Smooth muscle cell (in vitro differentiated cells): ENCODE measurements at regions not wholly inside any gene's neighbourhood (a gene's known extent, or its start where the extent isn't known, plus 50 kb on each side); places are given as distances from the start of the nearest gene placed in this dataset.
A peak's percentile ranks its signal among the peaks of the same experiment; 100 is the strongest.

Source experiments
- DNase-seq: peaks from one replicate; lab custom pipeline; 2025; ENCODE audit not compliant: unreplicated experiment; lab: John Stamatoyannopoulos, UW
- H2AFZ ChIP-seq: fragments of 200-600 bp; sonication (generic); 2 replicates; pipeline ENCODE4 v1.6.0; 2016; ENCODE audit warnings: antibody characterized with exemption, low read depth, mild to moderate bottlenecking
- H3F3A ChIP-seq: fragments of 200-600 bp; sonication (generic); 2 replicates; pipeline ENCODE4 v1.6.0; 2017; ENCODE audit warnings: antibody characterized with exemption, low read depth
- H3K27ac ChIP-seq: fragments of 200-600 bp; sonication (generic); 2 replicates; pipeline ENCODE4 v1.5.1; 2016; ENCODE audit warnings: low read depth, mild to moderate bottlenecking
- H3K27me3 ChIP-seq: fragments of 200-600 bp; sonication (generic); 2 replicates; pipeline ENCODE4 v1.6.1; 2016; ENCODE audit warnings: low read depth, mild to moderate bottlenecking
- H3K36me3 ChIP-seq: fragments of 200-600 bp; sonication (generic); 2 replicates; pipeline ENCODE4 v1.5.1; 2016; ENCODE audit warnings: low read depth
- H3K4me1 ChIP-seq: fragments of 200-600 bp; sonication (generic); 2 replicates; pipeline ENCODE4 v1.5.1; 2016; ENCODE audit warnings: low read depth
- H3K4me2 ChIP-seq: fragments of 200-600 bp; sonication (generic); 2 replicates; pipeline ENCODE4 v1.6.0; 2016; ENCODE audit warnings: mild to moderate bottlenecking
- H3K4me3 ChIP-seq: fragments of 200-600 bp; sonication (generic); 2 replicates; pipeline ENCODE4 v1.5.1; 2016; ENCODE audit warnings: mild to moderate bottlenecking
- H3K79me2 ChIP-seq: fragments of 200-600 bp; sonication (generic); 2 replicates; pipeline ENCODE4 v1.6.0; 2016; ENCODE audit warnings: low read depth, mild to moderate bottlenecking
- H3K9ac ChIP-seq: fragments of 200-600 bp; sonication (generic); 2 replicates; pipeline ENCODE4 v1.6.0; 2016; ENCODE audit warnings: low read depth
- H3K9me3 ChIP-seq: fragments of 200-600 bp; sonication (generic); replicated peaks from 2 replicates; pipeline ENCODE4 v1.5.1; 2016; ENCODE audit warnings: low read depth
- H4K20me1 ChIP-seq: fragments of 200-600 bp; sonication (generic); 2 replicates; pipeline ENCODE4 v1.6.0; 2016; ENCODE audit warnings: low read depth
- WGBS: methylation state at CpG from one replicate; pipeline ENCODE4 v1.1.7; 2016; ENCODE audit warnings: low lambda C conversion rate; 5-methylcytosine and 5-hydroxymethylcytosine counted together
- TF ChIP-seq, protein P1 (sequence below): fragments of 200-600 bp; sonication (generic); IDR thresholded peaks from 2 replicates; pipeline ENCODE4 v1.5.1; 2017; ENCODE audit warnings: borderline replicate concordance, mild to moderate bottlenecking, antibody characterized with exemption; ENCODE audit not compliant: insufficient read depth, poor library complexity, severe bottlenecking

DNA sequence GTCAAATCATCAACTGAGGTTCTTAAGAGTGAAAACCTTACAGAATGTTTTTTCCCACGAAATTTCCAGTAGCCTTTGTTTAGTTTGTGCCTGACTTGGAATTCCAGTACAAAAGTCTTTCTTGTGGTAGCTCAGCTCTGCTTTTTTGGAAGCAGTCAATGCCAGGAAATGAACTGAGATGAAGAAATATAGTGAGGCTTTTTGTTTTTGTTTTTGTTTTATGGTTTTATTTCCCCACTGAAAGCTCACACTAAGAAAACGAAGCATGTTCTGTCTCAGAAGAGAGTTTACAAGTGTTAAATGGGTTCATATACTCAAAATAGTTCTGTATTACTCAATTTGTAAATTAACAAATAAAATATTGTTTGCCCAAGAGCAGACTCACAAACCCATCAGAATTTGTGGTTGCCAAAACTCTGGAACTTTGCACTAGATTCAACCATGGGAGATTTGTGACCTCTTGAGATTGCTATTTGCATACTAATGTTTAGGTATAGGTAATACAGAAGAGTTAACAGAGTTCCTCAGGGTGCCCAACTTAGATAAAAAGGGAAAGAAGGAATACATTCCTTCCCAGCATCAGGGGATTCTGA, 1060.8 kb downstream of the FAT4 start:
- H3K27me3 ChIP-seq = no peaks in the 10 kb centered on the region
- H3K4me1 ChIP-seq = peaks cover 6% of the 10 kb centered on the region
- H3K4me2 ChIP-seq = no peak overlapping the region
- no peak overlapping the region for H3K9ac ChIP-seq
- H3K79me2 ChIP-seq = no peaks in the 10 kb centered on the region
- H4K20me1 ChIP-seq = no peaks in the 10 kb centered on the region
- no peaks in the 10 kb centered on the region for H3K9me3 ChIP-seq
- H3K36me3 ChIP-seq = no peaks in the 10 kb centered on the region
- no peak overlapping the region for H3K4me3 ChIP-seq
- no peak for DNase-seq
- TF ChIP-seq, protein P1, sequence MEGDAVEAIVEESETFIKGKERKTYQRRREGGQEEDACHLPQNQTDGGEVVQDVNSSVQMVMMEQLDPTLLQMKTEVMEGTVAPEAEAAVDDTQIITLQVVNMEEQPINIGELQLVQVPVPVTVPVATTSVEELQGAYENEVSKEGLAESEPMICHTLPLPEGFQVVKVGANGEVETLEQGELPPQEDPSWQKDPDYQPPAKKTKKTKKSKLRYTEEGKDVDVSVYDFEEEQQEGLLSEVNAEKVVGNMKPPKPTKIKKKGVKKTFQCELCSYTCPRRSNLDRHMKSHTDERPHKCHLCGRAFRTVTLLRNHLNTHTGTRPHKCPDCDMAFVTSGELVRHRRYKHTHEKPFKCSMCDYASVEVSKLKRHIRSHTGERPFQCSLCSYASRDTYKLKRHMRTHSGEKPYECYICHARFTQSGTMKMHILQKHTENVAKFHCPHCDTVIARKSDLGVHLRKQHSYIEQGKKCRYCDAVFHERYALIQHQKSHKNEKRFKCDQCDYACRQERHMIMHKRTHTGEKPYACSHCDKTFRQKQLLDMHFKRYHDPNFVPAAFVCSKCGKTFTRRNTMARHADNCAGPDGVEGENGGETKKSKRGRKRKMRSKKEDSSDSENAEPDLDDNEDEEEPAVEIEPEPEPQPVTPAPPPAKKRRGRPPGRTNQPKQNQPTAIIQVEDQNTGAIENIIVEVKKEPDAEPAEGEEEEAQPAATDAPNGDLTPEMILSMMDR = no peak
- peak overlapping the region; percentile 91 for H2AFZ ChIP-seq
- WGBS = 56% methylated on average over 2 of the region's 2 CpGs
- no peaks in the 10 kb centered on the region for H3F3A ChIP-seq
- H3K27ac ChIP-seq = no peak overlapping the region

DNA sequence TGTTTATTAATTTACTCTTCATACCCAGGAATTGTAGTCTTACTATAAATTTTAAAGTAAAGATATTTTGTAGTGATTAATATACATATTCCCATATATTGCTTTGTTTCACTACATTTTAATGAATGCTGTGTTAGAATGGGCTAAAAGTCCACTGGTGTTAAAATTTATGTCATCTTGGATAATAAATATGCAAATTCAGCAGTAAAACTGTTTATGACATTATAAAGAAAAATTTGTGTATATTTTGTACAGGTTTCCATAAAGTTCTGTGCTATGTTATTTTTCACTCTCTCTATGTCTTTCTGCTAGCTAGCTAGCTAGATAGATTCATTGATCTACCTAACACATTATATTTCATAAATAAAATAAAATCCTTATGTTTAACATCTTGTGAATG, 1071.2 kb downstream of the FAT4 start:
- no peak overlapping the region for H3K27ac ChIP-seq
- no peaks in the 10 kb centered on the region for H3K79me2 ChIP-seq
- no peak overlapping the region for H2AFZ ChIP-seq
- no peaks in the 10 kb centered on the region for H4K20me1 ChIP-seq
- H3K4me3 ChIP-seq = no peak overlapping the region
- no peaks in the 10 kb centered on the region for H3K4me1 ChIP-seq
- DNase-seq = no peak
- TF ChIP-seq, protein P1 = no peak
- H3F3A ChIP-seq = no peaks in the 10 kb centered on the region
- H3K36me3 ChIP-seq = no peaks in the 10 kb centered on the region
- H3K4me2 ChIP-seq = no peak overlapping the region
- no peaks in the 10 kb centered on the region for H3K9me3 ChIP-seq
- H3K9ac ChIP-seq = no peak overlapping the region
- H3K27me3 ChIP-seq = no peaks in the 10 kb centered on the region

DNA sequence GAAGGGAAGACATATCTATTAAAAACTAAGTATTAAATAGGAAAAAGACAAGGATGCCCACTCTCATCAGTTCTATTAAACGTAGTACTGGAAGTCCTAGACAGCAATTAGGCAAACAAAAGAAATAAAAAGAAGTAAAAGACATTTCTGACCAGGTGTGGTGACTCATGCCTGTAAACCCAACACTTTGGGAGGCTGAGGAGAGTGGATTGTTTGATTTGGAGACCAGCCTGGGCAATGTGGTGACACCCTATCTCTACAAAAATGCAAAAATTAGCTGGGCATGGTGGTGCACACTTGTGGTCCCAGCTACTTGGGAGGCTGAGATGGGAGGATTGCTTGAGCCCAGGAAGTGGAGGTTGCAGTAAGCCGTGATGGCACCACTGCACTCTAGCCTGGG, 1071.8 kb downstream of the FAT4 start:
- Histone ChIP-seq H3F3A (no peaks in the 10 kb centered on the region), H3K27ac (no peak overlapping the region), H4K20me1 (no peaks in the 10 kb centered on the region), H3K4me2 (no peak overlapping the region), H3K4me3 (no peak overlapping the region), H3K27me3 (no peaks in the 10 kb centered on the region), H3K4me1 (no peaks in the 10 kb centered on the region), H3K9me3 (no peaks in the 10 kb centered on the region), H3K36me3 (no peaks in the 10 kb centered on the region), H2AFZ (no peak overlapping the region), H3K9ac (no peak overlapping the region), H3K79me2 (no peaks in the 10 kb centered on the region)
- TF ChIP-seq, protein P1 = no peak
- WGBS = 77% methylated on average over 2 of the region's 2 CpGs
- DNase-seq = no peak

DNA sequence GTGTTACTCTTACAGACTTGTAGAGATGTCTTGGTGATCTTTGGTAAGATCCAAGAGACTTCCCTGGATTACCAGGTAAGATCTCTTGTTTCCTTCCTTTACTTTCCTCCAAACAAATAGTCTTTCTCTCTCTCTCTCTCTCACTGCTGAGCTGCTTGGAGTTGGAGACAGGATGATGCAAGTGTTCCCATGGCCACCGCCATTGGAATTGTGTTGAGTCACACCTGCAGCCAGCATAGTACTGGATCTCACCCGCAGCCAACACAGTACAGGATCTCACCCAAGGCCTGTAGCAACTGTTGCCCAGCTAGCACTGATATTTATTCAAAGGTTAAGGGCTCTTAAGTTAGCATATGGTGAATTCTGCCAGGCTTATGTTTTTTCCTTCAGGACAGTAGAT, 1080.9 kb downstream of the FAT4 start:
- no peak for DNase-seq
- Histone ChIP-seq H3K27ac (no peak overlapping the region), H3K36me3 (no peaks in the 10 kb centered on the region), H3K9me3 (no peaks in the 10 kb centered on the region), H3K4me2 (no peak overlapping the region), H3K9ac (no peak overlapping the region), H3K4me1 (no peaks in the 10 kb centered on the region), H3F3A (no peaks in the 10 kb centered on the region), H3K4me3 (no peak overlapping the region), H3K27me3 (no peaks in the 10 kb centered on the region), H3K79me2 (no peaks in the 10 kb centered on the region), H2AFZ (no peak overlapping the region), H4K20me1 (no peaks in the 10 kb centered on the region)
- TF ChIP-seq, protein P1 = no peak
- 90% methylated on average over 2 of the region's 2 CpGs for WGBS
